SK-N-SH treated with all-trans-retinoic acid at 6 μM for 48 hours (cell line): ENCODE measurements at regions not wholly inside any gene's neighbourhood (a gene's known extent, or its start where the extent isn't known, plus 50 kb on each side); places are given as distances from the start of the nearest gene placed in this dataset.

Source experiments
- ATAC-seq: fragments of 200-7000 bp; cut with Tn5 transposase; 3 replicates; pipeline ENCODE4 v1.9.1; 2020; ENCODE audit warnings: mild to moderate bottlenecking, moderate library complexity
- CREB5 ChIP-seq: fragments of 250-450 bp; sonication (Bioruptor Pico); IDR thresholded peaks from 2 replicates; pipeline ENCODE4 v1.5.1; 2020; ENCODE audit warnings: low read depth, mild to moderate bottlenecking, moderate library complexity
- CSDC2 ChIP-seq: fragments of 250-450 bp; sonication (Bioruptor Pico); IDR thresholded peaks from 2 replicates; pipeline ENCODE4 v1.5.0; 2020; ENCODE audit warnings: mild to moderate bottlenecking, moderate library complexity
- CSRNP3 ChIP-seq: fragments of 250-450 bp; sonication (Bioruptor Pico); IDR thresholded peaks from 2 replicates; pipeline ENCODE4 v1.5.1; 2021; ENCODE audit warnings: mild to moderate bottlenecking, moderate library complexity
- ESRRG ChIP-seq: fragments of 250-450 bp; sonication (Bioruptor Pico); IDR thresholded peaks from 2 replicates; pipeline ENCODE4 v1.6.1; 2021; ENCODE audit warnings: mild to moderate bottlenecking
- ISL1 ChIP-seq: fragments of 250-450 bp; sonication (Bioruptor Pico); IDR thresholded peaks from 2 replicates; pipeline ENCODE4 v2.1.2; 2022; ENCODE audit warnings: mild to moderate bottlenecking, moderate library complexity
- OSR1 ChIP-seq: fragments of 250-450 bp; sonication (Bioruptor Pico); IDR thresholded peaks from 2 replicates; pipeline ENCODE4 v1.8.0; 2022; ENCODE audit warnings: moderate library complexity, mild to moderate bottlenecking, inconsistent platforms
- PATZ1 ChIP-seq: fragments of 250-450 bp; sonication (Bioruptor Pico); IDR thresholded peaks from 2 replicates; pipeline ENCODE4 v1.8.0; 2020; ENCODE audit warnings: mild to moderate bottlenecking, moderate library complexity, borderline replicate concordance
- POU6F1 ChIP-seq: fragments of 250-450 bp; sonication (Bioruptor Pico); IDR thresholded peaks from 2 replicates; pipeline ENCODE4 v1.8.0; 2021; ENCODE audit warnings: low read depth, mild to moderate bottlenecking, moderate library complexity, borderline replicate concordance
- RARB ChIP-seq: fragments of 250-450 bp; sonication (Bioruptor Pico); IDR thresholded peaks from 2 replicates; pipeline ENCODE4 v1.8.0; 2021; ENCODE audit warnings: mild to moderate bottlenecking, moderate library complexity
- TCF4 ChIP-seq: fragments of 250-450 bp; sonication (Bioruptor Pico); IDR thresholded peaks from 2 replicates; pipeline ENCODE4 v1.8.0; 2021; ENCODE audit warnings: mild to moderate bottlenecking, moderate library complexity, borderline replicate concordance
- TOX ChIP-seq: fragments of 250-450 bp; sonication (Bioruptor Pico); IDR thresholded peaks from 2 replicates; pipeline ENCODE4 v1.8.0; 2021; ENCODE audit warnings: mild to moderate bottlenecking, moderate library complexity, borderline replicate concordance
- ZC3H10 ChIP-seq: fragments of 250-450 bp; sonication (Bioruptor Pico); IDR thresholded peaks from 2 replicates; pipeline ENCODE4 v1.5.1; 2021; ENCODE audit warnings: mild to moderate bottlenecking, moderate library complexity
- ZFP30 ChIP-seq: fragments of 450-650 bp; formaldehyde crosslinking; IDR thresholded peaks from 2 replicates; pipeline ENCODE4 v1.5.0; 2022; ENCODE audit warnings: mild to moderate bottlenecking, moderate library complexity
- ZNF565 ChIP-seq: fragments of 450-650 bp; formaldehyde crosslinking; conservative IDR thresholded peaks from 2 replicates; pipeline ENCODE4 v1.5.0; 2020; ENCODE audit warnings: low read depth, mild to moderate bottlenecking, moderate library complexity
- ZNF70 ChIP-seq: fragments of 450-650 bp; formaldehyde crosslinking; IDR thresholded peaks from 2 replicates; pipeline ENCODE4 v1.5.0; 2020; ENCODE audit warnings: mild to moderate bottlenecking, moderate library complexity
- ZNF8 ChIP-seq: fragments of 450-650 bp; formaldehyde crosslinking; IDR thresholded peaks from 2 replicates; pipeline ENCODE4 v1.5.0; 2020; ENCODE audit warnings: mild to moderate bottlenecking, moderate library complexity
- TF ChIP-seq, protein P1 (sequence below): fragments of 250-450 bp; sonication (Bioruptor Pico); IDR thresholded peaks from 2 replicates; pipeline ENCODE4 v1.5.0; 2020; ENCODE audit warnings: mild to moderate bottlenecking, moderate library complexity

GRCh38 chr20:6502999-6503398 lies 264.5 kb upstream of the BMP2 start:
- no peak for ATAC-seq
- TF ChIP-seq TOX (no peak), OSR1 (CRISPR knock-in tag) (no peak), ZFP30 (CRISPR knock-in tag) (no peak), ZC3H10 (CRISPR knock-in tag) (no peak), ESRRG (CRISPR knock-in tag) (no peak), CSDC2 (no peak)

GRCh38 chr20:6502219-6502618 lies 265.3 kb upstream of the BMP2 start:
- no peak for TF ChIP-seq ZC3H10 (CRISPR knock-in tag)
- no peak for TF ChIP-seq ZNF565 (CRISPR knock-in tag)
- no peak for TF ChIP-seq ISL1 (CRISPR knock-in tag)
- no peak for TF ChIP-seq TOX
- no peak for TF ChIP-seq CSRNP3
- TF ChIP-seq ESRRG (CRISPR knock-in tag), result no peak
- no peak for TF ChIP-seq TCF4 (CRISPR knock-in tag)
- TF ChIP-seq, protein P1, sequence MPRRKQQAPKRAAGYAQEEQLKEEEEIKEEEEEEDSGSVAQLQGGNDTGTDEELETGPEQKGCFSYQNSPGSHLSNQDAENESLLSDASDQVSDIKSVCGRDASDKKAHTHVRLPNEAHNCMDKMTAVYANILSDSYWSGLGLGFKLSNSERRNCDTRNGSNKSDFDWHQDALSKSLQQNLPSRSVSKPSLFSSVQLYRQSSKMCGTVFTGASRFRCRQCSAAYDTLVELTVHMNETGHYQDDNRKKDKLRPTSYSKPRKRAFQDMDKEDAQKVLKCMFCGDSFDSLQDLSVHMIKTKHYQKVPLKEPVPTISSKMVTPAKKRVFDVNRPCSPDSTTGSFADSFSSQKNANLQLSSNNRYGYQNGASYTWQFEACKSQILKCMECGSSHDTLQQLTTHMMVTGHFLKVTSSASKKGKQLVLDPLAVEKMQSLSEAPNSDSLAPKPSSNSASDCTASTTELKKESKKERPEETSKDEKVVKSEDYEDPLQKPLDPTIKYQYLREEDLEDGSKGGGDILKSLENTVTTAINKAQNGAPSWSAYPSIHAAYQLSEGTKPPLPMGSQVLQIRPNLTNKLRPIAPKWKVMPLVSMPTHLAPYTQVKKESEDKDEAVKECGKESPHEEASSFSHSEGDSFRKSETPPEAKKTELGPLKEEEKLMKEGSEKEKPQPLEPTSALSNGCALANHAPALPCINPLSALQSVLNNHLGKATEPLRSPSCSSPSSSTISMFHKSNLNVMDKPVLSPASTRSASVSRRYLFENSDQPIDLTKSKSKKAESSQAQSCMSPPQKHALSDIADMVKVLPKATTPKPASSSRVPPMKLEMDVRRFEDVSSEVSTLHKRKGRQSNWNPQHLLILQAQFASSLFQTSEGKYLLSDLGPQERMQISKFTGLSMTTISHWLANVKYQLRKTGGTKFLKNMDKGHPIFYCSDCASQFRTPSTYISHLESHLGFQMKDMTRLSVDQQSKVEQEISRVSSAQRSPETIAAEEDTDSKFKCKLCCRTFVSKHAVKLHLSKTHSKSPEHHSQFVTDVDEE (CRISPR knock-in tag), result no peak
- no peak for TF ChIP-seq POU6F1 (CRISPR knock-in tag)
- TF ChIP-seq ZNF70 (CRISPR knock-in tag), result no peak
- TF ChIP-seq OSR1 (CRISPR knock-in tag), result no peak
- TF ChIP-seq ZFP30 (CRISPR knock-in tag), result no peak
- no peak for TF ChIP-seq PATZ1 (CRISPR knock-in tag)
- no peak for ATAC-seq

GRCh38 chr20:6501061-6501460 lies 266.4 kb upstream of the BMP2 start:
- ATAC-seq, result no peak
- no peak for TF ChIP-seq ZFP30 (CRISPR knock-in tag)

- no peak for ATAC-seq
- TF ChIP-seq CREB5 (CRISPR knock-in tag), result no peak
- no peak for TF ChIP-seq ISL1 (CRISPR knock-in tag)
- TF ChIP-seq RARB (CRISPR knock-in tag), result no peak
- no peak for TF ChIP-seq PATZ1 (CRISPR knock-in tag)
- TF ChIP-seq ZNF8 (CRISPR knock-in tag), result no peak
These were observed 267.9 kb upstream of the BMP2 start for GRCh38 chr20:6499566-6499965.
